Gastroesophageal sphincter (tissue), 4 donors: ENCODE measurements at regions not wholly inside any gene's neighbourhood (a gene's known extent, or its start where the extent isn't known, plus 50 kb on each side); places are given as distances from the start of the nearest gene placed in this dataset.
A peak's percentile ranks its signal among the peaks of the same experiment; 100 is the strongest.

ENCODE experiments used
- ATAC-seq: fragments of 150-250 bp; one replicate; pipeline ENCODE4 v1.9.1; 2016; ENCODE audit warnings: mild to moderate bottlenecking, moderate library complexity
- H3K27ac ChIP-seq, 4 donors: fragments of 200-600 bp; sonication (generic) in 3 of 4; 1 replicate in 3 of 4; 2 replicates in 1 of 4; pipeline ENCODE4 v1.5.1; 2016 to 2019
- H3K27me3 ChIP-seq: fragments of 200-600 bp; sonication (generic); one replicate; pipeline ENCODE4 v1.5.1; 2019
- H3K36me3 ChIP-seq, 2 donors: fragments of 200-600 bp; sonication (generic); one replicate each; pipeline ENCODE4 v1.5.1; 2019; ENCODE audit warnings: control low read depth in 1 of 2
- H3K4me1 ChIP-seq, 3 donors: fragments of 200-600 bp; sonication (generic); 1 replicate in 2 of 3; 2 replicates in 1 of 3; pipeline ENCODE4 v1.5.1; 2016 to 2019; ENCODE audit warnings: control low read depth in 2 of 3
- H3K4me3 ChIP-seq, 2 donors: fragments of 200-600 bp; sonication (generic); one replicate each; pipeline ENCODE4 v1.5.1; 2019; ENCODE audit warnings: mild to moderate bottlenecking in 1 of 2, moderate library complexity in 1 of 2
- H3K9me3 ChIP-seq, 3 donors: fragments of 200-600 bp; sonication (generic); one replicate each; pipeline ENCODE4 v1.5.1; 2017 to 2019; ENCODE audit warnings: control low read depth in 2 of 3
- EP300 ChIP-seq: sonication (generic); formaldehyde crosslinking; IDR thresholded peaks from one replicate; pipeline ENCODE4 v1.6.1; 2017; ENCODE audit warnings: antibody characterized with exemption, mild to moderate bottlenecking
- POLR2A ChIP-seq, 2 donors: fragments of 450-650 bp; IDR thresholded peaks; one replicate each; pipeline ENCODE4 v1.6.1; 2017; ENCODE audit warnings: antibody characterized with exemption in 2 of 2, mild to moderate bottlenecking in 2 of 2, moderate library complexity in 1 of 2
- POLR2AphosphoS5 ChIP-seq: sonication (generic); formaldehyde crosslinking; IDR thresholded peaks from one replicate; pipeline ENCODE4 v1.6.1; 2017; ENCODE audit warnings: antibody characterized with exemption
- WGBS, 2 donors: methylation state at CpG; one replicate each; pipeline ENCODE4 v1.1.5; 2018; ENCODE audit warnings: low coverage in 1 of 2; 5-methylcytosine and 5-hydroxymethylcytosine counted together
- TF ChIP-seq, protein P1 (sequence below), 4 experiments: fragments of 200-600 bp in 2 of 4; fragments of 450-650 bp in 2 of 4; sonication (generic) in 1 of 4; IDR thresholded peaks; one replicate each; pipeline ENCODE4 v1.5.1; 2017 to 2019; ENCODE audit warnings: antibody characterized with exemption in 4 of 4, mild to moderate bottlenecking in 2 of 4, moderate library complexity in 2 of 4

- Histone ChIP-seq H3K9me3 (no peaks in the 10 kb centered on the region), H3K27ac (peak overlapping the region; percentile 84 to 89 (median 85)), H3K4me1 (peaks cover 0 to 72% (median 15%) of the 10 kb centered on the region in 3 donors), H3K4me3 (no peak overlapping the region), H3K27me3 (no peaks in the 10 kb centered on the region), H3K36me3 (no peaks in the 10 kb centered on the region)
- no peak for ATAC-seq
- TF ChIP-seq, protein P1, sequence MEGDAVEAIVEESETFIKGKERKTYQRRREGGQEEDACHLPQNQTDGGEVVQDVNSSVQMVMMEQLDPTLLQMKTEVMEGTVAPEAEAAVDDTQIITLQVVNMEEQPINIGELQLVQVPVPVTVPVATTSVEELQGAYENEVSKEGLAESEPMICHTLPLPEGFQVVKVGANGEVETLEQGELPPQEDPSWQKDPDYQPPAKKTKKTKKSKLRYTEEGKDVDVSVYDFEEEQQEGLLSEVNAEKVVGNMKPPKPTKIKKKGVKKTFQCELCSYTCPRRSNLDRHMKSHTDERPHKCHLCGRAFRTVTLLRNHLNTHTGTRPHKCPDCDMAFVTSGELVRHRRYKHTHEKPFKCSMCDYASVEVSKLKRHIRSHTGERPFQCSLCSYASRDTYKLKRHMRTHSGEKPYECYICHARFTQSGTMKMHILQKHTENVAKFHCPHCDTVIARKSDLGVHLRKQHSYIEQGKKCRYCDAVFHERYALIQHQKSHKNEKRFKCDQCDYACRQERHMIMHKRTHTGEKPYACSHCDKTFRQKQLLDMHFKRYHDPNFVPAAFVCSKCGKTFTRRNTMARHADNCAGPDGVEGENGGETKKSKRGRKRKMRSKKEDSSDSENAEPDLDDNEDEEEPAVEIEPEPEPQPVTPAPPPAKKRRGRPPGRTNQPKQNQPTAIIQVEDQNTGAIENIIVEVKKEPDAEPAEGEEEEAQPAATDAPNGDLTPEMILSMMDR (IDR thresholded peaks at IDR 0.05): no peak
- no peak for TF ChIP-seq POLR2A (IDR thresholded peaks at IDR 0.05)
- TF ChIP-seq EP300: no peak
- TF ChIP-seq POLR2AphosphoS5: peak; percentile 14
- whole genome bisulfite sequencing, 2 donors: 68 to 71% methylated on average over 4 to 5 of the region's 6 CpGs
Observed at GRCh38 chr10:78688230-78688900, 380.4 kb upstream of the ZMIZ1 start.

DNA sequence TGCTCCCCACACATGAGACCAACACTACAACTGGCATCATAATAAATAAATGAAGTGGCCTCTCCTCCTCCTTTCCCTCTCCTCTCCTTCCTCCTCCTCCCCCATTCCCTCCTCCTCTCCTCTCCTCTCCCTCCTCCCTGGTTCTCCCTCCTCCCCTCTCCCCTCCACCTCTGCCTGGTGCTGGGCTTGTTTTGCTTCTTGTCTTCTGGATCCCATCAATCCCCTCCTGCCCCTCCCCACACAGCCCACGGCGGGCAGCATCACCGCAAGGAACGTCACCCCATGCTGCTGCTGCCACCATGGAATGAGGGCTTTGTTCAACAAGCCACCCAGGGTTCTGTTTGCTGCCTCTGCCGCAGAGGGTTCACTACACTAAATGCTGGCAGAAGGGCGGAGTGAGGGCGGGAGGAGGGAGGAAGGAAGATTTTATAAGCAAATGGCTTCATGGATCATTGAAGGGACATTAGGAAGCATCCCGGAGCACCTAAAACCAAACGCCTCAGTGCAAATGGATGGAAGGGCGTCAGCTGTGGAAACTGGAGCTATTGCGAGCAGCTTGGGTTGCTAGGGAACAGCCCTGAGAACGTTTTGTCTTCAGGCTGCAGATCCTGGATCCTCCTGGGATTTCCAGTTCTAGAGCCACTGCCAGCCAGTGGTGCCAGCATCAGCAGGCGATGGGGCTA, 379.7 kb upstream of the ZMIZ1 start:
- Histone ChIP-seq H3K27ac (peak overlapping the region; percentile 84 to 89 (median 85)), H3K4me1 (peaks cover 0 to 72% (median 15%) of the 10 kb centered on the region in 3 donors), H3K27me3 (no peaks in the 10 kb centered on the region), H3K4me3 (no peak overlapping the region), H3K36me3 (no peaks in the 10 kb centered on the region), H3K9me3 (no peaks in the 10 kb centered on the region)
- peak; percentile 81 for ATAC-seq
- WGBS, 2 donors: 9 to 18% methylated on average over 5 to 11 of the region's 13 CpGs
- TF ChIP-seq POLR2AphosphoS5 (peak; percentile 73), POLR2A (IDR thresholded peaks at IDR 0.05) (no peak)

DNA sequence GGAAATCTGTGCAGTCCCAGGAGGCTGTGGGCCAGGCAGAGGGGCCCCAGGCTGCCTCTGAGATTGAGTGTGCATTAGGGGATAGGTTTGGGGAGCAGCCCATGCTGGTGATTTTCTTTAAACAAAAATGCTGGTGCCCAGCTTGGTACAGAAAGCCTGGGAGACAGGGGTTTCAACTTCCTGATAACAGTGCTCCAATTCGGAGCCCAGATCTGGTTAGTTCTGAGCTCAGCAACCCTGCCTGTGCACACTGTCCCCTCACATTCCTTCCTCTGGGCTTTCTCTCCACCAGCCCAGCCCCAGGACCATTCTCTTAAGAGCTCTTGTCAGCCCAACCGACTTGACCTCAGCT, 379.2 kb upstream of the ZMIZ1 start:
- no peak for ATAC-seq
- Histone ChIP-seq H3K36me3 (no peaks in the 10 kb centered on the region), H3K27me3 (no peaks in the 10 kb centered on the region), H3K27ac (peak overlapping the region; percentile 45 to 89 (median 85)), H3K4me1 (peaks cover 0 to 70% (median 15%) of the 10 kb centered on the region in 3 donors), H3K4me3 (no peak overlapping the region), H3K9me3 (no peaks in the 10 kb centered on the region)
- 25 to 69% methylated on average over 2 of the region's 2 CpGs for WGBS, 2 donors
- TF ChIP-seq, protein P1 (IDR thresholded peaks at IDR 0.05): peak in 1 of 4 experiments; percentile 9
- no peak for TF ChIP-seq POLR2AphosphoS5

GRCh38 chr10:78690354-78691111, 378.2 kb upstream of the ZMIZ1 start:
- Histone ChIP-seq H3K9me3 (no peaks in the 10 kb centered on the region), H3K27me3 (no peaks in the 10 kb centered on the region), H3K36me3 (no peaks in the 10 kb centered on the region), H3K4me3 (no peak overlapping the region), H3K4me1 (peaks cover 0 to 64% (median 15%) of the 10 kb centered on the region in 3 donors), H3K27ac (peak overlapping the region in 3 of 4 donors; percentile 85 to 89 (median 85))
- 79 to 80% methylated on average over 1 to 2 of the region's 3 CpGs for WGBS, 2 donors
- no peak for ATAC-seq
- TF ChIP-seq EP300 (no peak), POLR2AphosphoS5 (no peak), POLR2A (IDR thresholded peaks at IDR 0.05) (no peak)
- TF ChIP-seq, protein P1 (IDR thresholded peaks at IDR 0.05): no peak

DNA sequence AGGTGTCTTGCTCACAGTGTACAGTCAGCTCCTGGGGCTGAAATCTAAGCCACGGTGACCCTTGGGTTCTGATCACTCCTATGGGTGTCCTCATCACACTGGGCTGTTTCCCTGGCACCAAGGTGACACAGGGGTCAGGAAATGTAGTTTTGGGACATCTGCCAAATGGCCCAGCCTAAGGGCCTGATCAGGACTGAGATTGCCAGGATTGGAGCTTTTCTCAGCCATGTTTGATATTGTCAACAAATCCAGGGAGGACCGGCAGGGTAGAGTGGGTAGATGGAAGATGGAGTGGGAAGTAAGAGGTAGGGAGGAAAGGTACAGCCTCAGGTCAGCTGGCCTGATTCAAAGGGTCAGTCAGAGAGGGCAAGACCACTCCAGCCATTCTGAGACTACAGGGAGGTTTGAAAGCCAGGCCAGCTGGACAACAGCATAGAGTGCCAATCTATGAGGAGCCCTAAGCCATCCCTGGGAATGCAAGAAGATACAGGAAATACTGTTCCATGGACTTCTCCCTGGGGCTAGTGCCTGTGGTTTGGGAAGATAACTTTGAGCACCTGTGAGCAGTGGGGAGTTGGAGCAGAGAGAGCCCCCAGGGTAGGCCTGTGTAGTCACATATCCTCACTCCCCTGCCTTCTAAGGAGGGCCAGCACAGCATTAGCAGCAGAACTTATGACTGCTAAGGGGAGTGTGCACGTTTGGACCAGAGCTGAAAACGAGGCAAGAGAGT, 377.3 kb upstream of the ZMIZ1 start:
- Histone ChIP-seq H3K4me1 (peaks cover 0 to 64% (median 15%) of the 10 kb centered on the region in 3 donors), H3K27ac (peak overlapping the region in 3 of 4 donors; percentile 14 to 89 (median 85)), H3K9me3 (no peaks in the 10 kb centered on the region), H3K36me3 (no peaks in the 10 kb centered on the region), H3K27me3 (no peaks in the 10 kb centered on the region), H3K4me3 (no peak overlapping the region)
- no peak for ATAC-seq
- TF ChIP-seq EP300 (no peak), POLR2A (IDR thresholded peaks at IDR 0.05) (no peak), POLR2AphosphoS5 (no peak)
- TF ChIP-seq, protein P1 (IDR thresholded peaks at IDR 0.05): no peak
- WGBS, 2 donors: 59 to 60% methylated on average over 2 to 3 of the region's 4 CpGs
